GM12878 (cell line): ENCODE measurements at regions not wholly inside any gene's neighbourhood (a gene's known extent, or its start where the extent isn't known, plus 50 kb on each side); places are given as distances from the start of the nearest gene placed in this dataset.
A peak's percentile ranks its signal among the peaks of the same experiment; 100 is the strongest.

Experiments
- ATAC-seq: fragments of 200-7000 bp; cut with Tn5 transposase; 3 replicates; pipeline ENCODE4 v1.9.1; 2020; ENCODE audit warnings: mild to moderate bottlenecking, moderate library complexity
- BruUV-seq: library from RNA; stranded (reverse); fragments of 400-500 nt; replicated peaks from 2 replicates; lab custom pipeline; 2021; lab: Mats Ljungman, UMichigan
- CTCF ChIA-PET: fragments of 300-600 bp; sonication (Branson Sonifier 250); formaldehyde crosslinking; extraction: SDS; loops from one replicate; lab custom pipeline; 2021; ENCODE audit warnings: inconsistent platforms; lab: Yijun Ruan, JAX
- POLR2A ChIA-PET: fragments of 350-600 bp; formaldehyde crosslinking; extraction: SDS; loops from one replicate; lab custom pipeline; 2021; ENCODE audit warnings: inconsistent platforms; lab: Charles Lee
- RAD21 ChIA-PET: fragments of 300-600 bp; sonication (Branson Sonifier 250); formaldehyde crosslinking; loops from one replicate; lab custom pipeline; 2023; ENCODE audit warnings: antibody characterized with exemption; ENCODE audit not compliant: unreplicated experiment; lab: Charles Lee
- SMC1A ChIA-PET: fragments of 300-600 bp; sonication (Branson Sonifier 250); formaldehyde crosslinking; loops from one replicate; lab custom pipeline; 2023; ENCODE audit not compliant: unreplicated experiment, uncharacterized antibody; lab: Charles Lee
- DNase-seq: peaks from one replicate; pipeline ENCODE4 v3.0.0-alpha.2; 2011; ENCODE audit warnings: low read depth, low spot score
- FAIRE-seq: peaks from 3 replicates; lab custom pipeline; 2011; peaks lifted over from hg19 to GRCh38; lab: Jason Lieb, UNC
- H2AFZ ChIP-seq: 2 replicates; pipeline ENCODE4 v1.6.0; 2011; ENCODE audit warnings: low read depth, low read length, control low read depth; ENCODE audit not compliant: control insufficient read depth
- H3K27ac ChIP-seq: 2 replicates; pipeline ENCODE4 v1.5.1; 2011; ENCODE audit warnings: control low read depth; ENCODE audit not compliant: control insufficient read depth, insufficient read depth
- H3K27me3 ChIP-seq, 2 experiments: replicated peaks in 1 of 2; 2 replicates each; pipeline versions ENCODE4 v1.6.0 to v1.6.1; 2011; ENCODE audit warnings: low read length in 1 of 2; ENCODE audit not compliant: control insufficient read depth in 2 of 2, insufficient read depth in 2 of 2
- H3K36me3 ChIP-seq, 2 experiments: 2 replicates each; pipeline ENCODE4 v1.5.1; 2011; ENCODE audit warnings: low read length in 1 of 2; ENCODE audit not compliant: control insufficient read depth in 2 of 2, insufficient read depth in 2 of 2
- H3K4me1 ChIP-seq: 2 replicates; pipeline ENCODE4 v1.6.1; 2011; ENCODE audit warnings: mild to moderate bottlenecking, low read length, moderate library complexity, mixed read lengths; ENCODE audit not compliant: control insufficient read depth, insufficient read depth
- H3K4me2 ChIP-seq: 2 replicates; pipeline ENCODE4 v1.6.0; 2011; ENCODE audit warnings: control low read depth; ENCODE audit not compliant: control insufficient read depth, insufficient read depth
- H3K4me3 ChIP-seq: fragments of 200-600 bp; sonication (generic); 2 replicates; pipeline ENCODE4 v1.5.1; 2016
- H3K79me2 ChIP-seq: 2 replicates; pipeline ENCODE4 v1.6.0; 2011; ENCODE audit warnings: low read length; ENCODE audit not compliant: control insufficient read depth, insufficient read depth
- H3K9ac ChIP-seq: 2 replicates; pipeline ENCODE4 v1.8.0; 2011; ENCODE audit warnings: low read length, control low read depth, mixed read lengths; ENCODE audit not compliant: control insufficient read depth, insufficient read depth
- H3K9me3 ChIP-seq: replicated peaks from 3 replicates; pipeline ENCODE4 v1.5.1; 2011; ENCODE audit warnings: mild to moderate bottlenecking, low read length; ENCODE audit not compliant: control insufficient read depth, insufficient read depth
- H4K20me1 ChIP-seq: 2 replicates; pipeline ENCODE4 v1.6.0; 2011; ENCODE audit not compliant: control insufficient read depth, insufficient read depth
- ATF7 ChIP-seq: fragments of 450-650 bp; IDR thresholded peaks from 2 replicates; pipeline ENCODE4 v1.6.1; 2016; ENCODE audit warnings: low read depth, mild to moderate bottlenecking
- CBX3 ChIP-seq: fragments of 200-600 bp; sonication (generic); IDR thresholded peaks from 2 replicates; pipeline ENCODE4 v1.6.1; 2016; ENCODE audit warnings: low read depth, borderline replicate concordance
- FOS ChIP-seq: IDR thresholded peaks from 3 replicates; pipeline ENCODE4 v1.6.1; 2011; ENCODE audit warnings: borderline replicate concordance; ENCODE audit not compliant: insufficient read length; ENCODE audit errors: extremely low read depth
- HDAC2 ChIP-seq: fragments of 200-600 bp; sonication (generic); IDR thresholded peaks from 2 replicates; pipeline ENCODE4 v1.6.1; 2017
- HDAC6 ChIP-seq: fragments of 200-600 bp; sonication (generic); IDR thresholded peaks from one replicate; pipeline ENCODE4 v1.8.0; 2017; ENCODE audit warnings: antibody characterized with exemption; ENCODE audit not compliant: unreplicated experiment
- HSF1 ChIP-seq: fragments of 150-350 bp; IDR thresholded peaks from 2 replicates; pipeline ENCODE4 v1.6.1; 2014; ENCODE audit warnings: mild to moderate bottlenecking, low read depth, low read length
- IRF3 ChIP-seq: fragments of 450-650 bp; IDR thresholded peaks from 2 replicates; pipeline ENCODE4 v1.6.1; 2014; ENCODE audit warnings: mild to moderate bottlenecking
- IRF4 ChIP-seq: IDR thresholded peaks from 2 replicates; pipeline ENCODE4 v1.6.1; 2011; ENCODE audit warnings: low read depth, low read length
- JUND ChIP-seq: IDR thresholded peaks from 2 replicates; pipeline ENCODE4 v1.6.1; 2012; ENCODE audit warnings: low read depth, mild to moderate bottlenecking, low read length, improper control_type of control experiment, moderate library complexity
- MYB ChIP-seq: fragments of 150-350 bp; IDR thresholded peaks from 2 replicates; pipeline ENCODE4 v1.6.1; 2014; ENCODE audit warnings: mild to moderate bottlenecking, low read depth, low read length, borderline replicate concordance
- RBBP5 ChIP-seq: fragments of 200-600 bp; sonication (generic); conservative IDR thresholded peaks from 2 replicates; pipeline ENCODE4 v1.6.1; 2016
- SIN3A ChIP-seq: IDR thresholded peaks from 2 replicates; pipeline ENCODE4 v1.6.1; 2012; ENCODE audit warnings: low read depth, low read length, improper control_type of control experiment
- SMAD1 ChIP-seq: fragments of 450-650 bp; IDR thresholded peaks from 2 replicates; pipeline ENCODE4 v1.6.1; 2018; ENCODE audit warnings: mild to moderate bottlenecking, low read depth; ENCODE audit not compliant: partially characterized antibody
- SRF ChIP-seq, 2 experiments: IDR thresholded peaks; 2 replicates each; pipeline ENCODE4 v1.6.1; 2011; ENCODE audit warnings: low read depth in 2 of 2, low read length in 2 of 2, mild to moderate bottlenecking in 1 of 2, moderate library complexity in 1 of 2
- STAT3 ChIP-seq: IDR thresholded peaks from 2 replicates; pipeline ENCODE4 v1.6.1; 2011; ENCODE audit warnings: low read depth, low read length, improper control_type of control experiment
- SUPT20H ChIP-seq: IDR thresholded peaks from 2 replicates; pipeline ENCODE4 v1.6.1; 2011; ENCODE audit warnings: low read depth, mild to moderate bottlenecking, low read length, moderate library complexity, borderline replicate concordance; ENCODE audit not compliant: control insufficient read depth
- TAF1 ChIP-seq: IDR thresholded peaks from 2 replicates; pipeline ENCODE4 v1.6.1; 2011; ENCODE audit warnings: mild to moderate bottlenecking, low read depth, low read length, borderline replicate concordance
- TBL1XR1 ChIP-seq: IDR thresholded peaks from 2 replicates; pipeline ENCODE4 v1.6.1; 2012; ENCODE audit warnings: low read depth, low read length, improper control_type of control experiment
- ZBTB4 ChIP-seq: fragments of 450-650 bp; formaldehyde crosslinking; IDR thresholded peaks from 2 replicates; pipeline ENCODE4 v1.4.0; 2022; ENCODE audit warnings: mild to moderate bottlenecking, moderate library complexity
- WGBS: methylation state at CpG from one replicate; pipeline ENCODE4 v1.1.6; 2016; ENCODE audit warnings: low lambda C conversion rate; ENCODE audit not compliant: insufficient replicate concordance, insufficient coverage; ENCODE audit errors: missing lambda C conversion rate; 5-methylcytosine and 5-hydroxymethylcytosine counted together
- in situ Hi-C: fragments of 300-500 bp; cut with MboI; formaldehyde crosslinking; loops from 9 replicates; pipeline ENCODE4 v1.14.3; 2018; ENCODE audit warnings: mixed read lengths
- intact Hi-C: fragments of 100-400 bp; cut with micrococcal nuclease; formaldehyde crosslinking; loops from one replicate; pipeline ENCODE4 v1.14.2; 2022; ENCODE audit not compliant: unreplicated experiment

GRCh38 chr6:140718021-140718420 is 1343.6 kb upstream of the CITED2 start (continued):
- TF ChIP-seq HSF1 (no peak), CBX3 (no peak), RBBP5 (no peak), FOS (no peak), HDAC6 (no peak), TBL1XR1 (no peak), ZBTB4 (CRISPR knock-in tag) (no peak), SRF (IDR thresholded peaks at IDR 0.05; ENCODE audit: low read depth in 2 of 2, low read length in 2 of 2) (no peak), SUPT20H (no peak)

- Histone ChIP-seq H2AFZ (no peak overlapping the region), H3K4me1 (no peaks in the 10 kb centered on the region), H4K20me1 (no peaks in the 10 kb centered on the region), H3K27ac (no peak overlapping the region), H3K27me3 (no peaks in the 10 kb centered on the region), H3K4me3 (no peak overlapping the region), H3K4me2 (no peak overlapping the region), H3K9me3 (no peaks in the 10 kb centered on the region), H3K79me2 (no peaks in the 10 kb centered on the region), H3K9ac (no peak overlapping the region), H3K36me3 (no peaks in the 10 kb centered on the region)
- CTCF ChIA-PET = no interaction called here
- FAIRE-seq (peak; percentile 18), ATAC-seq (no peak), DNase-seq (no peak)
- BruUV-seq = no TSS peak
- intact Hi-C loops = no loop called here
- RAD21 ChIA-PET = no interaction called here
- in situ Hi-C loops = no loop called here
- POLR2A ChIA-PET = no interaction called here
- WGBS = 0% methylated on average over 1 of the region's 1 CpG
- SMC1A ChIA-PET = no interaction called here
- TF ChIP-seq JUND = no peak
- no peak for TF ChIP-seq MYB
- TF ChIP-seq ATF7 = no peak
- TF ChIP-seq IRF3 = no peak
- no peak for TF ChIP-seq STAT3
- no peak for TF ChIP-seq SMAD1
- no peak for TF ChIP-seq IRF4
- no peak for TF ChIP-seq HDAC2
- no peak for TF ChIP-seq SIN3A
- no peak for TF ChIP-seq TAF1
These were observed 1339.0 kb upstream of the CITED2 start for GRCh38 chr6:140713495-140713894.
